Kidney capillary endothelial cell (primary cell): ENCODE measurements at regions not wholly inside any gene's neighbourhood (a gene's known extent, or its start where the extent isn't known, plus 50 kb on each side); places are given as distances from the start of the nearest gene placed in this dataset.

ENCODE experiments used
- DNase-seq: peaks from one replicate; pipeline ENCODE4 v3.0.0-alpha.2; 2018; ENCODE audit warnings: low spot score

DNA sequence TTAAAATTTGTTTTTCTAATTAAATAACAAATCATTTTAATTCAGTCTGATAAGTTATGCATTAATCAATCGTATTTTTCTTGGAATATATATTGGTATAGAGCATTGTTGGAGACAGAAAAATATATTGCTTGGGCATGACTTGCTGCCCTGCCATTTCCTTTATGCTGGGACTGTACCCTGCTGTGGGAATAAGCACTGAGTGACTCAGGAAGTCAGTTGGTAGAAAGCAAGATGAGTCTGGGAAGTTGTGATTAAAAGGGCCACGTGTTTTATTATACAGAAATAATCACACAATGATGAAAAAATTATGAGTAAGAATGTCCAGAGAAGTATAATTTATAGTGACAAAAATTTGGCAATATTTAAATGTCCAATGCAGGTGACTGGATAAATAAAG is 139.5 kb downstream of the KIF18A start:
- no peak for DNase-seq

- no peak for DNase-seq
Measured at GRCh38 chr11:27965559-27965958, 142.4 kb downstream of the KIF18A start.

DNA sequence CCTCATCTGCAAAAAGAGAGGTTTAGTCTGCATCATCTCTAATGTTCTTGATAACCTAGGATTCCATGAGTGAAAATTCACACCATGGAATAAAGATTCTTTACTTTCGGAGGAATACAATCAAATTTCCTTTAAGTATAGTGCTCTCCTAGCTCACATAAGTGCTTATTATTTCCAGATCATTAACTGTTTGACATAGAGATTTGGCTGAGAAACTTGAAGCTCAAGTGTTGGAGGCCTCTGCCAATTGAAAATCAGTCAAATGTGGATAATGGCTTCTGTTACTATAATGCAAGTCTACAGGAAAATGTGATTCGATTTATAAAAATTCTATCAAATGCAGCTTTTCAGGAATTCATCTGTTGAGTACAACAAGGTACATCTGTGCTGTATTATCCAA is 144.6 kb downstream of the KIF18A start:
- DNase-seq = no peak

GRCh38 chr11:27949951-27950738 is 157.8 kb downstream of the KIF18A start:
- DNase-seq = no peak

DNA sequence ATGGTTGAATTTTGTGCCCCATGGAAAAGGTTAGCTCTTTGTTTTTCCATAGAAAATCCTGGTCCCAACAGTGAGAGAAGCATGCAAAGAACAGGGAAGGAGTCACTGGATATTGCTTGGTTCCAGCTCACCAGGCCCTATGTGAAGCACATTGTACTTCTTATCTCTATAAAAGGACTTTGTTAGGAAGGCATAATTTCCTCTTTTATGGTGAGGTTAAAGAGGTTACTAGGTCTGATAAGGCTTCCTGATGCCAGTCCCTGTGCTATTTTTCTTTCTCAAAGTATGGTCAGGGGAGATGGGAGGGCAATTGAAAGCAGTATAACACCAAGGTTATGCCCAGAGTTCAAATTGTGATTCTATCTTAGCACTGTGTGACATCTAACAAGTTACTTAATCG is 162.6 kb downstream of the KIF18A start:
- DNase-seq = no peak

DNA sequence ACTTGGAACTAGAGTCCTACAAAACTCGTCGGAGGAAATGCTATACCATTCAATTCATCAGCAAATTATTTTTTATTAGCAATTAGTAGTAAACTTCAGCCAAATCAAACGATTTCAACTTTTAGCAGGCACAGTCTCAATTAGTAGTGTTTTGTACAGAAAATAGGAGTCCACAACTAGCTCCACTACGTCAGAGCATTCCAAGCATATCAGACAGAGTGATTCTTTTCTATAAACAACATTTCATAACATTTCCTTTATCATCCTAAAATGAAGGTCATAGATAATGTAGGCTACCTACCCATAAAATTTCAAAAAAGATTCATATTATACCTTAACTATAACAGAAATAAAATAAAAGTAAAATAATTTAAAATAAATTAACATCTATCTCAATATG is 169.9 kb downstream of the KIF18A start:
- DNase-seq = no peak

DNA sequence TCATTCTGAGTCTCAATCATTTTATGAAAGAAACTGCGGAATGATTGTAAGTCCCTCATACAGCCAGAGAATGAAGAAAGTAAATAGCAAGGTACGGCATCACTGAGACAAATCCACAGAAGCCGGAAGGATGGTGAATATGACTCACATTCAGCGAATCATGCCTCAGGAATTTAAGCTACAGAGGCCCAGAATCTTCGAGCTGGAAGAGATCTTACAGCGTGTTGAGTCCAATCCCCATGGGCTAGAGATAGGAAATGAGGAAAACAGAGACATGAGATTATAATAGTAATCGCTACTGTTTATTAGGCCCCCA is 173.2 kb downstream of the KIF18A start:
- DNase-seq = no peak

DNA sequence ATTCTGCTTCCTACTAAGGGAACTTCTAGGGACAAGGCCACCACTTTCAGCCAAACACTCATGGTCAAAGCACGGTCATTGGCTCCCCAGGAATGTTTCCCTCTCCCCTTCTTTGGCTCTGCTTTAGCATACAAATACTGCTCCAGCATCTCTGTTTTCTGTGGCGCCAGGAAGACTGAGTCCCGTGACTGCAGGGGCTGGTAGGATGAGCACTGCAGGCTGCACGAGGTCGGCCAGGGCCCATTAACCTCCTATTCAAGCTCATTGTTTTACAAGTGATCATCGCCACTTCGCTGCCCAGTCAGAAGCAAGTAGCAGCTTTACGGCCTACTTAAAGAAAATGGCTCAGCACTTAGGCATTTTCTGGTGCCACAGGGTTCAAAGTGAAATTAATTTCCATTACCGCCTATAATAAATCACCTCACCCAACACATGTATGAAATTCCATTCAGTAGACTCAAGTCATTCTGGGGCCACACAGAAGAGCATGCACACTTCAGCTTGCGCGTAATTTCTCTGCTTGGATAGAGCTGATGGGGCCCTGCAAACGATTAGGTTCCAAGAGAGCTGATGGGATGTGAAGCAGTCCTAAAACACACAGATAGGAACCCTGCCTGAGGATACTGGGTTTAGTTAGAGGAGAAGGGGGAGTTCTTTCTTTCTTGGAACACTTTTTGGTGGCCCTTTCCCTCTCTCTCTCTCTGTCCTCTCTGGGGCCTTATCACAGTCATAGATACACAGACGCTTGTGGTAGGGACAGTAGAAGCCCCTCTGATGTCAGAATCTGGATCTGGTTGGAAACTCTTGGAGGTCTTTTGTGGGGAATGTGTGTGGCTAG is 173.7 kb downstream of the KIF18A start:
- DNase-seq = no peak

DNA sequence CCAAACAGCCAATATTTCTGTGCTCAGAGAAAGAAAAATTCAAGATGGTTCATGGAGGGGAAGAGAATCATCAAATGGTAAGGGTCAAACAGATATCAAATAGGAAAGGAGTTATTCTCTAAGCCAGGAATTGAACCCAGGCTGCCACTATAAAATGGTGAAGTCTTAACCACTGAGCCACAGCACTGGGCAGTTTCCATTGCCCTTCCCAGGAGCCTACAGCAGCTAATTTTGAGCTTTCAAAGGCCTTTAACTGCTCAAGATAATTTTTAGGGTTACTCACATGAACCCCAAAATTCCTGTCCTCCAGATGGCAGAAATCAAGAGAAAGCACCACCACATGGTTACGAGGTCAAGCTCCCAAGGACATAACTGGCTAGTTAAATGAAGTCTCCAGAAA is 176.2 kb downstream of the KIF18A start:
- DNase-seq = no peak

DNA sequence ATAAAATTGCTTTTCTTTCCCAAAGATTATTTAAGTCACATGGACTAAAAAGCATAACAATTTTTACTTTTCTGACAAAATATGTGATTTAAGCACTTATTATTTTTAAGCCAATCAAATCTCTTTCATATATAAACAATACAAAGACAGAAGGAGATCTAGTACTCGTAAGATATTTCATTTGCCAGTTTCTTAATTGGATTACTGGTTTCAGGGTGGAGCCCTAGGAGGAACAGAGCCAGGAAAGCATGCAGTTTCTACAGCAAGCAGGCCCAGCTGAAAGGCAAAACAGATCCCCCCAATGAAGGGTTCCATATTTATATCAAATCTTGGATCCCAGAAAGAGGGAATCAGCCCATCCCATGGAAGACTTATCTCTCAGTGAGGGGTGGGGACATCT is 177.0 kb downstream of the KIF18A start:
- no peak for DNase-seq

- no peak for DNase-seq
Measured at GRCh38 chr11:27928809-27929208, 179.1 kb downstream of the KIF18A start.

- no peak for DNase-seq
Measured at GRCh38 chr11:27926981-27927481, 180.9 kb downstream of the KIF18A start.

DNA sequence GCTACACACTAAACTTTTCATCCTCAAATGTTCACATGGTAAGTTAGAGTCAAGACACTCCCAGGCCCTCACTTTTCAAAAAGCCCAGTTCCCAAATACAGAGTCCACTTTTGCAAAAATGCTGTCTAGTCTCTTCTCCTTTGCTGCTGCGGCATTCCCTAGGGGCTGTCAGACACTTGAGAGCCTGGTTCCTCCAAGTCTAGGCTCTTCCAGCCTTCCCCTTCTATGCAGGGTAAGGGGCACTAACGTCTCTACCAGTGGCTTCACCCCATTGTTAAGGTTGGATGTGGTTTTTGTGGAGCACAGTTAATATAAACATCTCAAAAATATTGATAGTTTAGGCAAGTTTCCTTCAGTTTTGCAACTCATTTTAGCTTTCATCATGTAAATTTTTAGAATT is 181.5 kb downstream of the KIF18A start:
- no peak for DNase-seq

DNA sequence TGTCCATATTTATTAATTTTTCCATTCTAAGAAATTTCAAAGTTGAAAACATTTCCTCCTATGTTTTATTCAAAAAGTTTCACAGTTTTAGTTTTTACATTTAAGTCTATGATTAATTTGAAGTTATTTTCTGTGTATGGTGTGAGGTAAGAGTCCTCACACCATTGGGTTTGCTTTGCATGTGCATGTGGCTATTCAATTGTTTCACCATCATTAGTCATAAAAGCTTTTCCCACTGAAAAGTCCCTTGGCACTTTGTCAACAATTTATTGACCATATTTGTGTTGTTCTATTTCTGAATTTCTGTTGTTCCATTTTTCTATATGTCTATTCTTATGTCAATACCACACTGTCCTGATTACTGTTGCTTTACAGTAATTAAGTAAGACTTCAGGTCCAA is 186.5 kb downstream of the KIF18A start:
- DNase-seq = no peak

GRCh38 chr11:27916541-27917100 is 191.3 kb downstream of the KIF18A start:
- no peak for DNase-seq

DNA sequence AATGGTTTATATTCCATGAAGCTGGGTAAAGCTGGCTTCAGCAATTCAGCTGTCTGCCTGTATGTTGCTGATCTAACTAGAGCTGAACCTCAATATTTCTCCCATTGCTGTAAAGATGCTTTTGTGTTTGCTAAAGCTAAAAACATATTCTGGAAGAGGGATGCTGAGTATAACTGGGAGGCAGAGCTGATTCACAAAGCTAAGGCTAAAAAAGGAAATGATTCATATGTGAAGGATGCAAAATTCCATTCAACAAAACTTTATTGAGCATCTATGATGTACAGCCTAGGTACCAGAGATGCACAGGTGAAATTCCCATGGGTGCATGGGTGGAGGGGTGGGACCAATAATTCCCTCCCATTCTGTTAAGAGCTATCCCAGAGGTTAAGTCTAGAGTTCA is 193.9 kb downstream of the KIF18A start:
- DNase-seq = no peak

DNA sequence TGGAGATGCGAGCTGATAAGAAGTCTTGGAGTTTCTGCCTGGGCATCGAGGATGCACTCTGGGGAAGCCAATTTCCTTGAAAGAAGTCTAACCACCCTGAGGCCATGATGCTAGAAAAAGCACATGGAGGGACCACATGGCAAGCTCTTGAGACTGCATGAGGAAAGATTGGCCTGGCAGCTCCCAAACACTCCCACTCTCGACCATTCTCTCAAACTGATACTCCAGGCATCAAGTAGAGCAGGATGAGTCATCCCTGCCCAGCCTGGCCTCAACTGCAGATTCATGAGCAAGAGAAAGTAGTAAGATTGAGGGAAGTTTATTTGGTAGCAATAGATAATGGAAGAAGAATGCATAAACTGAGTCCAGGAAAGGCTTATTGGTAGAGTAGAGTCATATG is 194.3 kb downstream of the KIF18A start:
- no peak for DNase-seq

DNA sequence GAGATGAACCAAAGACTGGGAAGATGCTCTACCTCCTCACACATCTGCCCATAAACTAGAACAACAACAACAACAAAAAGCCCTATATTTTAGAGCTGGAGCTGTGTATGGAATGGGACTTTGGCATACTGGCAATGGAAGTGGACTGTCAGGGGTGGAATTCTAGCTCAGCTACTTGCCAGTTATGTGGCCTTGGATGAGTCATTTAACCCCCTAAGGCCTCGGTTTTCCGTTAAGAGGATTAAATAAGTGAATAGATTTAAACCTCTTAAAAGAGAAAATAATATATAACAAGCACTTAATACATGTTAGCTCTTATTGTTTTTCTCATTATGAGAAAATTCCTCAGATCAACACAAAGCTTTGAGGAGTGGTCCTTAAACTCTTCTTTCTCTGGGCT is 195.0 kb downstream of the KIF18A start:
- no peak for DNase-seq

DNA sequence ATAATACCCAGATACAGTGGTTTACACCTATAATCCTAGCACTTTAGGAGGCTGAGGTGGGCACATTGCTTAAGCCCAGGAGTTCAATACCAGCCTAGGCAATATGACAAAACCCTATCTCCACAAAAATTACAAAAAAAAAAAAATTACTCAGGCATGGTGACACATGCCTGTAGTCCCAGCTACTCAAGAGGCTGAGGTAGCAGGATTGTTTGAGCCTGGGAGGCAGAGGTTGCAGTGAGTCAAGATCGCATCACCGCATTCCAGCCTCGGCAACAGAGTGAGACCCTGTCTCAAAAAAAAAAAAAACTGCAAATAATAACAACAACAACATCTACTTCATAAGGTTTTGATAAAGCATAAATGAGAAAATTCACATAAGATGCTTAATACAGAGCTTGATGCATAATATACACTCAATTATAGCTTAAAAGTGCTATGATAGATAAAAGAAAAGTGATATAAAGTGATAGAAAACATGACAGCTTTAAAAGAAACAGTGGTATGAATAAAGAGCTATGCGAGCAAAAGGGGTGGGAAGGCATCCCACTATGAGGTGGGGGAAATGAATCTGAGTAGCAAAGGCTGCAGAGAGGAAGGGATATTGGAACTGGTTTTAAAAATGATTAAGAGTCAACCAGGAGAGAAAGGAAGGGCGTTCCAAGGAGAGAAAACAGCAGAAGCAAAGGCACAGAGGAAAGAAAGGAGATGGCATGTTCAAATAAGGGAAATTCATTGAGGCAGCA is 197.6 kb downstream of the KIF18A start:
- DNase-seq = peak; percentile 42

GRCh38 chr11:27909386-27909785 is 198.6 kb downstream of the KIF18A start:
- DNase-seq = no peak

GRCh38 chr11:27908621-27909020 is 199.3 kb downstream of the KIF18A start:
- DNase-seq = no peak

GRCh38 chr11:27907530-27907929 is 200.4 kb downstream of the KIF18A start:
- no peak for DNase-seq
